MV-4-11 (cell line): ENCODE measurements at regions not wholly inside any gene's neighbourhood (a gene's known extent, or its start where the extent isn't known, plus 50 kb on each side); places are given as distances from the start of the nearest gene placed in this dataset.
"Not testable (repeated sequence)": the region's sequence is repeated elsewhere in the genome, so short reads cannot be mapped to it uniquely, and the experiment has no call there.

Source experiments
- DNase-seq: peaks from one replicate; lab custom pipeline; 2025; lab: John Stamatoyannopoulos, UW

- no peak for DNase-seq
Observed at GRCh38 chr11:86749821-86750401, 50.4 kb upstream of the PRSS23 start.

DNA sequence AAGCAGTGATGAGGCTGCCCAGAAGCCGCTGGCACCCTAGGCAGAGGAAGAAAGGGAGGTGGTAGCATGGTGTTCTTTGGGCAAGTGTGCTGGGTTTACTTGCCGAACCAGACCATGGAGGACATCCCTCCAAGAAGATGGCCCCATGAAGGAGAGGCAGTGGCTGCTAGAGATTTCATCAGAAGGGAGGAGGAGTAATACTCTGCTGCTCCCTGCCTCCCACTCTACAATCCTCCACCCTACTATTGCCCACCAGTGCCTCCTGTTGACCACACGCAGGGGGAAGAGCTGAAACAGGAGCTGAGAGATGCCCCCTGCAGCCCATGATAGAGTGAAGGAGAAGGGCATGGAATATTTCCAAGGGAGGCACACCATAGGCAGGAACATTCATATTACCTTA, 51.0 kb upstream of the PRSS23 start:
- DNase-seq, result no peak

DNA sequence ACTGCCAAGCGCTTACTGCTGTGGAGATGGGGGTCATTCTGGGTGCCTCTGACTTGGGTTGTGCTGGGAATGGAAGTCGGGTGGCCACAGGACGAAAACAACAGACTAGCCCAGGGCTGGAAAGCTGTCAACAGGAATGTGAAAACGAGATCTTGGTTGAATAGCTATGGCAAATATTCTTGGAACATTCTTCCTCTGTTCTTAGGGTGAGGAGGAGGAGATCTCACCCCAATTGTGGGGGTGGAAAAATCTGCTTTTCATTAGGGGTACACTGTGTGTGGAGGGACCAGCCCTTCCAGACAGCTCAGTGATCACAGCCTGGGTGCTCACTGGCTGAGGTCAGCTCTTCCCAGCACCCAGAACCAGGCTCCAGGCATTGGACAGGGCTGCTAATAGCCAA, 52.0 kb upstream of the PRSS23 start:
- DNase-seq, result no peak

DNA sequence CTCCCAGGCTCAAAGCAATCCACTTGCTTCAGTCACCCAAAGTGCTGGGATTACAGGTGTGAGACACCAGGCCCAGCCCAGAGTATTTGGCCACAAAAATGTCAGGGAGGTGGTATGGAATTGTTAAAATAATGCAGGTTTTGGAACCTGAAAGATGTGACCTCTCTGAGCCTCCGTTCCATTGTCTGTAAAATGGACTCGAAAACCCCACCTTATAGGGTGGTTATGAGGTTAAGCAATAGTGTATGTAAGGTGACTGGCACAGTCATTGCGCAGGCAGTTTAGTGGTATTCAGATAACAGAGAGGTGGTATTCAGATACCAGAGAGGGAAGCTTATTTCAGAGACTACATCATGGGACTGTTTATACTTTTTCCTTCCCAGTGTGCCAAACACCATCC, 52.5 kb upstream of the PRSS23 start:
- no peak for DNase-seq

GRCh38 chr11:86746514-86746913, 53.8 kb upstream of the PRSS23 start:
- no peak for DNase-seq

DNA sequence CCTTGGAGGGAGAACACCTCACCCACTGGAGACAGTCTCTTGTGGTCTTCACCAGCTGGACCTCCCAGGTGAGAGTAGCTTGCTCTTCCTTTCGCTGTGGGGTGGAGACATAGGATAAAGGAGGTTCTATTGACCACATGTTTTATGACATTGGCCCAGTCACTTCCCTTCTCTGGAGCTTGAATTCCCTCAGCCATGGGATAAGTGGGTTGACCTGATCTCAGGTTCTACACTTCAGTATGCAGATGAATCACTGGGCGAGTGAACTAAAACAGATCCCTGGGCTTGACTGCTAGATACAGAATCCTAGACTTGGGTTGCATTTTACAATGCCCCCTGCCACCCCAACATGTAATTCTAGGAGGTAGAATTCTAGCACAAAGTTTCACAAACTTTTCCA, 54.8 kb upstream of the PRSS23 start:
- no peak for DNase-seq

- peak; percentile 76 for DNase-seq
Observed at GRCh38 chr11:86743223-86744118, 56.9 kb upstream of the PRSS23 start.

DNA sequence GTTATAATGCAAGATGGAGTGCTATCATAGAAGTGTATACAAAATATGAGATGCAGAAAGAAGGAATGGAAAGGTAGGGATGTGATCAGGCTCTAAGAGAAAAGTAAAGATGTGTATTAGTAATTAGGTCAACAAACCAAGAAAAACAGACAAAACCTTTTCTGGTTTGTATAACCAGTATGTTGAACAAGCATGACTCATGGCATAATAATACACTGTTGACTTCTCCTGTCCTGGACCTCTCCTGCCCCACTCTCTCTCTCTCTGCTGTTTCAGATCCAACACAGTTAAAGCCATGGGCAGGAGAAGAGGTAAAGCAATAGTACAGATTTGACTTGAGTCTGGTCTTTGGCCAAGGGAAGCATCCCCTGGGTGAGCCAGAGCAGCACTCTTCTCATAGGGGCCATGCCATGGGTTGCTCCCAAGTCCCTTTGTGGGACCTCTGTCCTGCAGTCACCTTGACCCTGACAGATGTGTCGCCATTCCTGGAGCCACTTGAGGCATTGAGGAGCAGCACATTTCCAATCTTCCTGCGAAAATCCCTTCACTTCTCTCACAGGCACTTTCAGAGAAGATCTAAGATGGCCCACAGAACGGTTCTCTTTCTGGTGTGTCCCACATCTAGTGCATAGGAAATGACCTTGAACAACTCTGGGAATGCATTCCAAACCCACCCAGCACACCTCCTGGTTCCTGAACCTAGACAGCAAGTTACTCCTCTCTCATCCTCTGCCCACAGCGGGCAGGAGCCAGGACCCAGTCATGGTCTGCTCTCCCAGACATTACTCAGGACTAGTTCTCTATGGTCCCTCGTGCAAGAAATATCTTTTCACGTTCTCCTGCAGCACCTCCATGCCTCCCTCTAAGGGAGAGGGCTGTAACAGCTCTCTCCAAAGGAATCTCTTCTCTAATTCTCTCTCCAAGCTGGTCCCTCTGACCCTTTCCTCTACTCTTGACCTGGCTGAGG, 58.2 kb upstream of the PRSS23 start:
- DNase-seq, result no peak

DNA sequence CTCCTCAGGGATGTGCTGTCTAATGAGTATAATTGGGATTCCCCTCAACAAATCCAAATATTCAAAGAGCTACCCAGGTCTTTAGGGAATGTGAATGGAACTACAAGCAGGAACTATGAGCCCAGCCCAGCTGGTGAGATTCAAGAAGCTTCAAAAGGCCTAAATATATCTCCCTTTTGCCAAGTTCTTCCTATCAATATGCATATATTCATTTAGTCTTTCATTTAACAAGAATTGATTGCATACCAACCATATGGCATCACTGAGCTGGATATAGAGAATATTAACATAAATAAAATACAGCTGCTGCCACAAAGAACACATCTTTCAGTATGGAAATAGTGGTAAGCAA, 58.9 kb upstream of the PRSS23 start:
- no peak for DNase-seq

DNA sequence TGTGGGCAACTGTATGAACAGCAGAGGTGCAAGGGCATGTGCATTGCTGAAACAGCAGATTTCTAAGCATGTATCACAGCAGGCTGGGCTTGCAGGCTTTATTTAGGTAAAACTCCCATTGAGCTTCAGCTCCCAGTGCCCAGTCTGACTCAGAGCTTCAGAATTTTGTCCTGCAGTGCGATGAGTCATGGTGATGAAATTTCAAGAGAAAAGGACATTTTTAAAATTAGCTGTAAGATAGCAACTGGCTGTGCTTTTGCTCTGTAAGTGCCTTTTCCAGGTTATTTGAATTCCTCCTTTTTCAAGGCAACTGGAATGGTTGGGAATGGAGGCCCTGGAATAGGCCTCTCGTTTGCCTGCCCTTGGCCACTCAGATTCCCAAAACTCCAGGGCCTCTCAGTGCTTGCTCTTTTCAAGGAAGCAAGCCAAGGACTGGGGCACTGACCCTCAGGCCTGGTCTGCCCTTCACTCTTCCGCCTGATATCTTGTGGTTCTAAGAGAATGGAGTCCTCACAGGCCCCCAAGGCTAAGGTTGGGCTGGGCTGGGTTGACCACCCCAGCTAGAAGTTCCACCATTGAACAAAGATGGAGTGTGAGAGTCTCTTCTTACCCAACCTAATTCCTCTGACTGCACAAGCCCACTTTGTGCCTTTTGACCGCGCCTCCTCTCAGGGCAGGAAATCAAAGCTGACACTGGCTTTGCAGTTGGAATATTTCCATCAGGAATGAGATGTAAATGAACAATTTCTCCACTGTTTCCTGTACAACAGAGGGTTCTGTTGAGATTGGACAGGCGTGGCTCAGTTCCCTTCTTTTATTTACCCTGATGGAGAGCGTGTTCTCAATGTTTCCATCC, 59.5 kb upstream of the PRSS23 start:
- DNase-seq, result peak; percentile 84

DNA sequence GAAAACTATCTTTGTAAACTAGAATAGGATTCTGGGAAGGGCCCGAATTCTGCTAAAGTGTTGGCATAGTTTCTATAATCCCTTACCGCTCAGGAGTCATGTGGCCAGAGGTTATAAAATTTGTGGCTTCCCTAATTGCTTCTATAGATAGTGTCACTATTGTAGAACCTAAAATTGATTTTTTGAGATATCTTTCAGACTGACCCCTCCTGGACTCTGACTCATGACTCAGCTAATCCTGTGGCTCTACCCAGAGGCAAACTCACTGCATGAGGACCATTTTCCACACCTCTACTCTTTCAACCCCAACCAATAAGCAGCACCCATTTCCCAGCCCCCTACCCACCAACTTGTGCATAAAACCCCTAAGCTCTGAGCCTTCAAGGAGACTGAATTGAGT, 61.8 kb upstream of the PRSS23 start:
- no peak for DNase-seq

GRCh38 chr11:86737737-86738136, 62.6 kb upstream of the PRSS23 start:
- no peak for DNase-seq

DNA sequence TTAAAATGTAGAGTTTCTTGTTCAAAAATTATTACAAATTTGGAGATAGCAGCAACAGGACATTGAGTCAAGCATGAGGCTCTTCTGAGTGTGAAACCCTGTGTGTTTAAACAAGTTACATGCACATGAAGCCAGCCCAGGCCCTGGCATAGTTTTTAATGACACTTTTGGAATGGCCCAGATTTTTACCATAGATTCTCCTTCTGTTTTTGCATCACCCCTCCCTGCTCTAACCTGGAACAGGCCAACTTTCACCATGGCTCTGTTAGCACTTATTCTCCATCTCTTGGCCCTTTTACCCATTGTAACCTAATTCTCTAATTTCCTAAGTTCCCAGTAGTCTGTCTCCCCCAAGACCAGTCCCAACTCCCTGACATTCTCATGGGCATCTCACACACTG, 63.1 kb upstream of the PRSS23 start:
- DNase-seq, result no peak

GRCh38 chr11:86736291-86737143, 63.8 kb upstream of the PRSS23 start:
- no peak for DNase-seq

- no peak for DNase-seq
Observed at GRCh38 chr11:86735451-86736290, 63.3 kb upstream of the ME3 start.

DNA sequence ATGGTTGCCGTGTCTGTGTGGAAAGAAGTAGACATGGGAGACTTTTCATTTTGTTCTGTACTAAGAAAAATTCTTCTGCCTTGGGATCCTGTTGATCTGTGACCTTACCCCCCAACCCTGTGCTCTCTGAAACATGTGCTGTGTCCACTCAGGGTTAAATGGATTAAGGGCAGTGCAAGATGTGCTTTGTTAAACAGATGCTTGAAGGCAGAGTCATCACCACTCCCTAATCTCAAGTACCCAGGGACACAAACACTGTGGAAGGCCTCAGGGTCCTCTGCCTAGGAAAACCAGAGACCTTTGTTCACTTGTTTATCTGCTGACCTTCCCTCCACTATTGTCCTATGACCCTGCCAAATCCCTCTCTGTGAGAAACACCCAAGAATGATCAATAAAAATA, 60.3 kb upstream of the ME3 start:
- DNase-seq, result not testable (repeated sequence)

DNA sequence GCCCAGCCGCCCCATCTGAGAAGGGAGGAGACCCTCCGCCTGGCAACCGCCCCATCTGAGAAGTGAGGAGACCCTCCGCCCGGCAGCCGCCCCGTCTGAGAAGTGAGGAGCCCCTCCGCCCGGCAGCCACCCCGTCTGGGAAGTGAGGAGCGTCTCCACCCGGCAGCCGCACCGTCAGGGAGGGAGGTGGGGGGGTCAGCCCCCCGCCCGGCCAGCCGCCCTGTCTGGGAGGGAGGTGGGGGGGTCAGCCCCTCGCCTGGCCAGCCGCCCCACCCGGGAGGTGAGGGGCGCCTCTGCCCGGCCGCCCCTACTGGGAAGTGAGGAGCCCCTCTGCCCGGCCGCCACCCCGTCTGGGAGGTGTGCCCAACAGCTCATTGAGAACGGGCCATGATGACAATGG, 59.9 kb upstream of the ME3 start:
- not testable (repeated sequence) for DNase-seq

DNA sequence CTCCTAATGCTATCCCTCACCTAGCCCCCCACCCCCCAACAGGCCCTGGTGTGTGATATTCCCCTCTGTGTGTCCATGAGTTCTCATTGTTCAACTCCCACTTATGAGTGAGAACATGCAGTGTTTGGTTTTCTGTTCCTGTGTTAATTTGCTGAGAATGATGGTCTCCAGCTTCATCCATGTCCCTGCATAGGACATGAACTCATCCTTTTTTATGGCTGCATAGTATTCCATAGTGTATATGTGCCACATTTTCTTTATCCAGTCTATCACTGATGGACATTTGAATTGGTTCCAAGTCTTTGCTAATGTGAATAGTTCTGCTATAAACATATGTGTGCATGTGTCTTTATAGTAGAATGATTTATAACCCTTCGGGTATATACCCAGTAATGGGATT, 57.2 kb upstream of the ME3 start:
- not testable (repeated sequence) for DNase-seq

DNA sequence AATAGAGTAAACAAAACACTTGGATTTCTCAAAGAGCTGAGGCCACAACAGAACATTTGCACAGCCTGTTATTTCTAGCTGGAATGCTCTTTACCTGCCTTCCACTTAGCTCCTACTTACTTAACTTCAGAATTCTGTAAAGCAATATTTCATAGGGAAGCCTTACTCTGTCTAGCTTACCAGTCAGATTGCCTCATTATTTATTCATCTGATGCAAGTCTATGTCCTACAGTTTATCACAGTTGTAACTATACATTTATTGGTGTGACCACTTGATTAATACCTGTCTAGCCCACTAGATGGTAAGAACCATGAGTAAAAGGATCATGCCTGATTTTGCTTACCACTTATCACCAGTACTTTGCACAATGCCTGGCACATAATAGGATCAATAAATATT, 56.1 kb upstream of the ME3 start:
- DNase-seq, result no peak
